Stimulated activated CD8-positive, alpha-beta memory T cell treated with anti-CD3 and anti-CD28 coated beads, Interleukin-7, amount 100 ng/mL, for 4 hours (primary cell): ENCODE measurements at regions not wholly inside any gene's neighbourhood (a gene's known extent, or its start where the extent isn't known, plus 50 kb on each side); places are given as distances from the start of the nearest gene placed in this dataset.

Source experiments
- DNase-seq, 2 donors: peaks; one replicate each; pipeline ENCODE4 v3.0.0-alpha.2; 2020; ENCODE audit warnings: low read depth in 2 of 2

DNA sequence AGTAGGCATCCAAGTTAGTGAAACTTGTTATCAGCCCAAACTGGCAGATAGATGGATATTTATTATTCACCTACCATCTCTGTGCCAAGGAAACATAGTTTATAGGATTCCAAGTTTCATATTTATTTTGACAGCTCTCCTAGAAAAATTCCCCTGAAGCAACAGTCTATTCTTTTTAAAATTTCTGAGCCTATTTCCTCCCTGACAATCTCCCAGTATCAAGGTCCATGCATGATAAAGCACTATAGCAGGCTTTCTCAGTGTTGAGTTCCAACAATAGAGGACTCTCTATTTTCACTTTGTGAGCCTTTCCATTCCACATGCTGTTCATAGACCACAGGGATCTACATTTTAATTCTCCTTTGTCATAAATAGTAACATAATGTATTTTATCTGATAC is 312.6 kb downstream of the SLITRK6 start:
- DNase-seq: no peak

DNA sequence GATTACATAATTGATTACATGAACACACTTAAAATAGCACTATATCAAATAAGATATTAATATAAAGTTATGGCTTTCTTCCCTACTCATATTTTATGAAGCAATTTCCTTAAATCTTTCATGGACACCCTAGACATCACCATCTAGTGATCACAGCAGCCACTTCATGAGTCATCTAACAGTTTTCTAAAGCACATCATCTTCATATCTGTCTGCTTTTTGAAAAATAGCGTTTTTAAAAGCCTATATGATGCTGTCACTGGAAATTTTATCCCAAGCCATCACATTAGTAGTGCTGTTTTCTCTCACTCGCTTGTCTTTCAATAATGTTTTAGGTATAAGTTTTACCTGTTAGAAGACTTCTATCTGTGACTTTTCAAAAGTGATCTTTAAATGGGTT is 326.1 kb downstream of the SLITRK6 start:
- no peak for DNase-seq

GRCh38 chr13:85469320-85469719 is 329.9 kb downstream of the SLITRK6 start:
- DNase-seq: no peak

- no peak for DNase-seq
Observed at GRCh38 chr13:85462792-85463425, 336.3 kb downstream of the SLITRK6 start.

- DNase-seq: no peak
Observed at GRCh38 chr13:85461621-85462020, 337.6 kb downstream of the SLITRK6 start.

DNA sequence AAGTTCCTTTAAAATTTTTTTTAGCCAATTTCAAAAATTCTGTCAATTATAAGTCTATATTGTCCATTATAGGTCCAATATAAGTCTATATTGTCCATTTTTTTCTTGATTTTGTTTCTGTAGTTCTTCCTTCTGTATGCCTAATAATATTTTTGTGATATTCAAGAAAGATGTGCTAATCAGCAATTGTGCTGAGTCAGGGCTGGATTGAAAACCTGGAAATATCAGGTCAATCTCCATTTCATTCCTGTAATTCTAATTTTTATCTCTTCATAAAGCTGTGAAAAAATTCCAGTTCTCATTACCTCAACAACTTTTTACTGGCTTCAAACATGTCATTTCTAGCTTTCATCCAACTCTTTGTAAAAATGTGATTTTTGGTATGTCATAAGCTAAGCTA is 353.7 kb downstream of the SLITRK6 start:
- no peak for DNase-seq

DNA sequence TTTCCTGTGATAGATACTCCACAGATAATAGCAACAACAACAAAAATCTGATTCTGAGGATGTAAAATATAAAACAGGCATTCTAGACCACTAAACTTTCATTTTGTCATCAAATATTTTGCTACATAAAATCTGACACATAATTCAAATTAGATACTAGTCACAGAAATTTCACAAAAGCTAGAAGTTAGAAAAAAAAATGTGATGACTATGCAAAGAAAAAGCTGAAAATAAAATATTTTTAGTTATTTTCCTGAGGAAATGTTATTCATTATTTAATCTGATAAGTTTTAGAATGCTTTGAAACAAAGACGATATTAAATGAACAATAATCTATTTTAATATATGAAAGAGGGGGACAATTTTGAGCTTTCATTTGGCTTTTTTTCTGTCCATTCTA is 357.2 kb downstream of the SLITRK6 start:
- no peak for DNase-seq

DNA sequence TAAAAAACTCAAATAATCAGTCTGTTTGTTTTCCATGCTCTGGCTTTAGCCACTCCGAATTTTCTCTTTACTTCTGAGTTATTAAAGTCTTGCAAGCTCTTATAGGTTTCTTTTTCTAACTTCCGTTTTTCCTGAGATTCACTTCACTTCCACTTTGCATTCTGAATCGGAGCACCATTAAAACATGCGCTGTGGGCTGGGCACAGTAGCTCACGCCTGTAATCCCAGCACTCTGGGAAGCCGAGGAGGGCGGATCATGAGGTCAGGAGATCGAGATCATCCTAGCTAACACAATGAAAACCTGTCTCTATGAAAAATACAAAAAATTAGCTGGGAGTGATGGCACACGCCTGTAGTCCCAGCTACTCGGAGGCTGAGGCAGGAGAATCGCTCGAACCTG is 357.9 kb downstream of the SLITRK6 start:
- no peak for DNase-seq

DNA sequence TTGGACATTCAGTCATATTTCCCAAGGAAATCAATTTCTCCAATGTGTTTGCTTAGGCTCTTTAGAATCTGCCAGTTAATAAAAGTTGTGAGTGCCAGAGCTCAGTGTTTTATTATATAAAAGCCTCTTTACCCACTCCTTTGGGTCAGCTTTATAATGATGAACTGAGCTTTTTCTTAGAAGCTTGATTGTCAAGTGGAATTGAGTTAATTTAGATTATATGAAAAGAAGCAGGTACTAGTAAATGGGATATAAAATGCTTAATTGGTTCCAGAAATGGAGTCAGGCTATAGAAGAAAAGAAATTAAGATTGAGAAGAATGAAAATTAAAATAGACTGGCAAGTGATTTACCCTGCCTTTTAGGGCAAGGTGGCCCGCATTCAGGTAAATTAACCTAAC is 363.2 kb downstream of the SLITRK6 start:
- DNase-seq: no peak

DNA sequence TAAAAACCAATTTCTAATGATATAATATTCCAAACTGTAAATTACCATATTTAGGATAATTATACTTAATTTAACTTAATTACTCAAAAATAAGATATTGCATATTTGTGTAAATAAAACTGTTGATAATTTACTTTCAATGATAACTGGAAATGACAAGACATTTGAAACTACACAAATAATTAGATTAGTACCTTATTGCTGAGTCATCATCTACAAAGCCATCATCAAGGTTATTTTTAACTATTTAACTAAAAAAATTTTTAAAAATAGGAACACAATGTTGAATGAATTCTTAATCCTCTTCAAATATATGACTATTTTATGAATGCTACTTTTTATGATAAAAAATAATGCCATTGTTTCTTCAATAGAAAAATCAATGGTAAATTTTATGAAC is 364.3 kb downstream of the SLITRK6 start:
- DNase-seq: no peak

DNA sequence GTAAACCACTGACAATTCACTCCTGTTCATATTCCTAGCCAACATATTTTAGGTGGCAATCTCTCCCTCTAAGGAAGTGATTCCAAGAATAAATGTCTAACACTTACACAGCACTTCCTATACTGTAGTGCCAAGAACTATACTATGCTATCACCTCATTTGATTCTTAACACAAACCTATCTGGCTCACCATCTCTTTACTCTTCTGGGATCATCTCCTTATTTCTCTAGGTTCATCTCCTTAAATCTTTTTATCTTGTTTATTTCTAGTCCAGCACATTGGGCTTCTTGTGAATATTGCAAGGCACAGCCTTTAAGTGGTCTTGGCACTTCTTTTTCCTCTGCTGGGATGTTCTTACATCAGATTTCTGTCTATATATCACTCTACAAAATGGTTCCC is 366.3 kb downstream of the SLITRK6 start:
- no peak for DNase-seq

GRCh38 chr13:85431720-85432119 is 367.5 kb downstream of the SLITRK6 start:
- DNase-seq: no peak

- no peak for DNase-seq
Observed at GRCh38 chr13:85430216-85430794, 368.9 kb downstream of the SLITRK6 start.

DNA sequence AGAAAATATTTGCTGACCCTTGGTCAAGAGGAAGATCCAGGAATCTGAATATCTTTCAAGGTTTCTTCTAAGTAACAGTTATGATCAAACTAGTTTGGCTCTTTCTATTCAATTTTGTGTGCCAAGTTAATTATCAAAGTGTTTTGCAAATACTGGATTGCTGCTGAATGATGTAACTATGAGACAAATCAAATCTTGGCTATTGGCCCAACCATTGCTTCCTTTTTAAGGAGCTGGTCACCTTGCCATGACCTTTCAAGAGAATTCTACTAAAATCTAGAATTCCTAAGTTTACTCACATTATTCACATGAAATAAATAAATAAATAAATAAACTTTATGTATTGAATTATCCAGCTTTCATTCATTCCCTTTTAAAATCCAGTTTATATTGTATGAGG is 371.8 kb downstream of the SLITRK6 start:
- no peak for DNase-seq

GRCh38 chr13:85420136-85420535 is 379.1 kb downstream of the SLITRK6 start:
- no peak for DNase-seq

GRCh38 chr13:85419611-85420010 is 379.6 kb downstream of the SLITRK6 start:
- no peak for DNase-seq

GRCh38 chr13:85417807-85418206 is 381.4 kb downstream of the SLITRK6 start:
- no peak for DNase-seq

- DNase-seq: no peak
Observed at GRCh38 chr13:85413664-85414063, 385.6 kb downstream of the SLITRK6 start.

GRCh38 chr13:85412448-85412847 is 386.8 kb downstream of the SLITRK6 start:
- DNase-seq: no peak

DNA sequence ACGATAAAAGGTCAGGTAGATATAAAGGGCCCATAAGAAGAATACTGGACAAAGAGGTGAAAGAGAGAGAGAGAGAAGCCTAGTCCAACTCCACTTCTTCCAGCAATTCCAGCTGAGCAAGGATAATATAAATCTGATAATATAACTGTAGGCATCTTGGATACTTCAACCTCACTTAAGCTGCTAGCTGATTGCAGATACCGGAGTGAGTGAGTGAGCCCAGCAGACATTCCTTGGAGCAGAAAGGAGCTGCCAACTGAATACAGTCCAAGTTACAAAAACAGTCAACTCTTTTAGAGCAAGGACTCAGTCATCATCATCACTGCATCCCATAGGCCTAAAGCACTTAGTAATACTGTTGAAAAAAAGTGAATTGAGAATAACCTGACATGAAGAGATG is 387.6 kb downstream of the SLITRK6 start:
- DNase-seq: no peak

GRCh38 chr13:85408415-85408814 is 390.8 kb downstream of the SLITRK6 start:
- no peak for DNase-seq

DNA sequence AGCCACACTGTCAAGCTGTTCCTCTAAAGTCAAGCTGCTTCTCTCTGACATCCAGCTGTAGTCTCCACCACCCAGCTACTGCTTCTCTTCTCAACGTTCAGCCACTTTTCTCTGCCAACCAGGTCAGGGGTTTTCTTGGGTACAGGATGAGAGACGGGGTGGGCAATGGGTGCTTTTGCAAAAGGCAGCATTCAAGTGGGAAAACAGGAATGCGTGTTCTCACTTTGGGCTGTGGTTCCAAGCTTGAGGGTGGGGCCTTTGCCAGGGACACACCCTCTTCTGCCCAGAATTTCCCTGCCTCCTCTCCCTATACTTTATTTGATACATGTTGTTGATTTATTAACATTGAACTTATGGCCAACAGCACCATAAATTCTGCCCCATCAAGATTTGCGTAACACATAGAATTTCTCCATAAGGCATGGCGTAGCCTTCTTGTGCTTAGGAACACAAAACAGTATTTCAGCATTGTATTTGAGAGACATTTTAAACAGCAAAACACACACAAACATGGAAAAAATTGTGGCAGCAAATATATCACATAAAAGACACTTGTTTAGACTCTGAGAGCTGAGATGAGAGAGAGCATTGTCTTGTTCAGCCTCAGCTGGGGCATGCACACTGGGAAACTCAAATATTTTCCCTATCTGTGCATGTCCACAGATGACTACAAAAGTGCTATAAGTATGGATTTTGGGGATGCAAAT is 392.8 kb downstream of the SLITRK6 start:
- no peak for DNase-seq

GRCh38 chr13:85405316-85405897 is 393.8 kb downstream of the SLITRK6 start:
- no peak for DNase-seq
